ENCODE measurements at regions not wholly inside any gene's neighbourhood (a gene's known extent, or its start where the extent isn't known, plus 50 kb on each side); places are given as distances from the start of the nearest gene placed in this dataset.

DNA sequence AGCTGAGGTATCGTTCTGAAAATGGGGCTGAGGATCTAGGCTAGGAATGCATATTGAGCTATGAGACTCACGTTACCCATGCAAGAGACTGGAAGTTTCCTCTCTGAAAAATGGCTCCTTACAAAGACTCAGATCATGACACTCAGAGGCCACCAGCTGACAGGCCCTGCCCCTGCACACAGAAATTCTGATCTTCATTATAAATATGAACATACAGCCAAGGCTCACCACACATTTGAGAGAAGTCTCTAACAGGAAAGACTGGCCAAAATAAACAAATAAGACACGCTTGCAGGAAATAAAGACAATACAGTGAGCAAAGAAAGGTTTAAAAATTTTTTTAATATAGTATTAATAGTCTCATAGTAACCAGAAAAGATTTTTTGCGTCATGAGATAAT, 365.9 kb downstream of the NFIB start:
- TF ChIP-seq, protein P1, sequence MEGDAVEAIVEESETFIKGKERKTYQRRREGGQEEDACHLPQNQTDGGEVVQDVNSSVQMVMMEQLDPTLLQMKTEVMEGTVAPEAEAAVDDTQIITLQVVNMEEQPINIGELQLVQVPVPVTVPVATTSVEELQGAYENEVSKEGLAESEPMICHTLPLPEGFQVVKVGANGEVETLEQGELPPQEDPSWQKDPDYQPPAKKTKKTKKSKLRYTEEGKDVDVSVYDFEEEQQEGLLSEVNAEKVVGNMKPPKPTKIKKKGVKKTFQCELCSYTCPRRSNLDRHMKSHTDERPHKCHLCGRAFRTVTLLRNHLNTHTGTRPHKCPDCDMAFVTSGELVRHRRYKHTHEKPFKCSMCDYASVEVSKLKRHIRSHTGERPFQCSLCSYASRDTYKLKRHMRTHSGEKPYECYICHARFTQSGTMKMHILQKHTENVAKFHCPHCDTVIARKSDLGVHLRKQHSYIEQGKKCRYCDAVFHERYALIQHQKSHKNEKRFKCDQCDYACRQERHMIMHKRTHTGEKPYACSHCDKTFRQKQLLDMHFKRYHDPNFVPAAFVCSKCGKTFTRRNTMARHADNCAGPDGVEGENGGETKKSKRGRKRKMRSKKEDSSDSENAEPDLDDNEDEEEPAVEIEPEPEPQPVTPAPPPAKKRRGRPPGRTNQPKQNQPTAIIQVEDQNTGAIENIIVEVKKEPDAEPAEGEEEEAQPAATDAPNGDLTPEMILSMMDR (IDR thresholded peaks at IDR 0.05; ENCODE audit: low read depth, low read length, missing input control), result no peak
- TF ChIP-seq, protein P2, sequence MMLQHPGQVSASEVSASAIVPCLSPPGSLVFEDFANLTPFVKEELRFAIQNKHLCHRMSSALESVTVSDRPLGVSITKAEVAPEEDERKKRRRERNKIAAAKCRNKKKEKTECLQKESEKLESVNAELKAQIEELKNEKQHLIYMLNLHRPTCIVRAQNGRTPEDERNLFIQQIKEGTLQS (IDR thresholded peaks at IDR 0.05), result no peak
